ENCODE measurements at regions not wholly inside any gene's neighbourhood (a gene's known extent, or its start where the extent isn't known, plus 50 kb on each side); places are given as distances from the start of the nearest gene placed in this dataset.

GRCh38 chr18:64219517-64219916, 70.6 kb upstream of the LINC00305 start:
- DNase-seq = no peak

- DNase-seq = no peak
These were observed 61.6 kb upstream of the LINC00305 start for GRCh38 chr18:64210401-64210949.

- no peak for DNase-seq
These were observed 59.6 kb upstream of the LINC00305 start for GRCh38 chr18:64208516-64208915.

- DNase-seq = no peak
These were observed 58.9 kb upstream of the LINC00305 start for GRCh38 chr18:64207820-64208219.

- no peak for DNase-seq
These were observed 54.4 kb upstream of the LINC00305 start for GRCh38 chr18:64203295-64203694.

GRCh38 chr18:64202863-64203262, 54.0 kb upstream of the LINC00305 start:
- DNase-seq = no peak

- no peak for DNase-seq
These were observed 53.4 kb upstream of the LINC00305 start for GRCh38 chr18:64202210-64202836.

- DNase-seq = no peak
These were observed 52.9 kb upstream of the LINC00305 start for GRCh38 chr18:64201781-64202180.

GRCh38 chr18:64199581-64199980, 50.7 kb upstream of the LINC00305 start:
- DNase-seq = no peak

All from NCI-H510A (cell line).